Fibroblast of skin of scalp (primary cell): ENCODE measurements at regions not wholly inside any gene's neighbourhood (a gene's known extent, or its start where the extent isn't known, plus 50 kb on each side); places are given as distances from the start of the nearest gene placed in this dataset.

Source experiments
- DNase-seq: peaks from one replicate; pipeline ENCODE4 v3.0.0-alpha.2; 2013

GRCh38 chr6:15074806-15075205, 171.1 kb upstream of the JARID2 start:
- no peak for DNase-seq

- no peak for DNase-seq
Measured at GRCh38 chr6:15076565-15076964, 169.3 kb upstream of the JARID2 start.

GRCh38 chr6:15077006-15077405, 168.9 kb upstream of the JARID2 start:
- no peak for DNase-seq

GRCh38 chr6:15077961-15078360, 167.9 kb upstream of the JARID2 start:
- no peak for DNase-seq

GRCh38 chr6:15079288-15079817, 166.5 kb upstream of the JARID2 start:
- DNase-seq, result no peak

- DNase-seq, result no peak
Measured at GRCh38 chr6:15080895-15081294, 165.0 kb upstream of the JARID2 start.

GRCh38 chr6:15081447-15081846, 164.4 kb upstream of the JARID2 start:
- DNase-seq, result no peak

- no peak for DNase-seq
Measured at GRCh38 chr6:15082708-15083107, 163.2 kb upstream of the JARID2 start.

- DNase-seq, result no peak
Measured at GRCh38 chr6:15086348-15087158, 159.3 kb upstream of the JARID2 start.

- no peak for DNase-seq
Measured at GRCh38 chr6:15087186-15087589, 158.7 kb upstream of the JARID2 start.

GRCh38 chr6:15088904-15089568, 156.8 kb upstream of the JARID2 start:
- no peak for DNase-seq

- no peak for DNase-seq
Measured at GRCh38 chr6:15089569-15090144, 156.2 kb upstream of the JARID2 start.

- no peak for DNase-seq
Measured at GRCh38 chr6:15090145-15090579, 155.7 kb upstream of the JARID2 start.

- no peak for DNase-seq
Measured at GRCh38 chr6:15090745-15091384, 155.0 kb upstream of the JARID2 start.

- DNase-seq, result peak; percentile 6
Measured at GRCh38 chr6:15096894-15097837, 148.7 kb upstream of the JARID2 start.

GRCh38 chr6:15101130-15101529, 144.7 kb upstream of the JARID2 start:
- no peak for DNase-seq

GRCh38 chr6:15102241-15102640, 143.6 kb upstream of the JARID2 start:
- DNase-seq, result no peak

- no peak for DNase-seq
Measured at GRCh38 chr6:15106958-15107643, 138.8 kb upstream of the JARID2 start.

GRCh38 chr6:15107644-15108382, 138.1 kb upstream of the JARID2 start:
- no peak for DNase-seq

- no peak for DNase-seq
Measured at GRCh38 chr6:15108383-15108715, 137.5 kb upstream of the JARID2 start.
